ENCODE measurements at regions not wholly inside any gene's neighbourhood (a gene's known extent, or its start where the extent isn't known, plus 50 kb on each side); places are given as distances from the start of the nearest gene placed in this dataset.
A peak's percentile ranks its signal among the peaks of the same experiment; 100 is the strongest.

GRCh38 chr12:98002887-98003493, 512.4 kb upstream of the TMPO start:
- no peak overlapping the region for H3K27ac ChIP-seq (ENCODE audit: low read depth, low read length)
- WGBS (ENCODE audit: insufficient coverage): 5% methylated on average over 7 of the region's 9 CpGs
- DNase-seq (ENCODE audit: low read depth in 4 of 6, low spot score in 6 of 6): peak; percentile 26 to 93 (median 53)
- no peaks in the 10 kb centered on the region for H3K9me3 ChIP-seq (ENCODE audit: control insufficient read depth, insufficient read depth, low read length)
- H3K4me3 ChIP-seq (ENCODE audit: low read depth, low read length): no peak overlapping the region
- H3K36me3 ChIP-seq (ENCODE audit: control insufficient read depth, insufficient read depth, low read length): no peaks in the 10 kb centered on the region
- no peaks in the 10 kb centered on the region for H3K4me1 ChIP-seq (ENCODE audit: control insufficient read depth, insufficient read depth, low read length)
- no peaks in the 10 kb centered on the region for H3K27me3 ChIP-seq (ENCODE audit: control insufficient read depth, insufficient read depth, low read length)

- Histone ChIP-seq H3K27me3 (ENCODE audit: control insufficient read depth, insufficient read depth, low read length) (no peaks in the 10 kb centered on the region), H3K9me3 (ENCODE audit: control insufficient read depth, insufficient read depth, low read length) (no peaks in the 10 kb centered on the region), H3K27ac (ENCODE audit: low read depth, low read length) (no peak overlapping the region), H3K36me3 (ENCODE audit: control insufficient read depth, insufficient read depth, low read length) (no peaks in the 10 kb centered on the region), H3K4me3 (ENCODE audit: low read depth, low read length) (no peak overlapping the region), H3K4me1 (ENCODE audit: control insufficient read depth, insufficient read depth, low read length) (no peaks in the 10 kb centered on the region)
- 90% methylated on average over 1 of the region's 1 CpG for WGBS (ENCODE audit: insufficient coverage)
- DNase-seq (ENCODE audit: low read depth in 4 of 6, low spot score in 6 of 6): no peak
These were observed 507.4 kb upstream of the TMPO start for GRCh38 chr12:98007963-98008362.

GRCh38 chr12:98013560-98013959, 501.8 kb upstream of the TMPO start:
- H3K9me3 ChIP-seq (ENCODE audit: control insufficient read depth, insufficient read depth, low read length): peaks cover 1% of the 10 kb centered on the region
- H3K4me3 ChIP-seq (ENCODE audit: low read depth, low read length): no peak overlapping the region
- H3K27me3 ChIP-seq (ENCODE audit: control insufficient read depth, insufficient read depth, low read length): no peaks in the 10 kb centered on the region
- H3K36me3 ChIP-seq (ENCODE audit: control insufficient read depth, insufficient read depth, low read length): no peaks in the 10 kb centered on the region
- no peak for DNase-seq (ENCODE audit: low read depth in 4 of 6, low spot score in 6 of 6)
- no peak overlapping the region for H3K27ac ChIP-seq (ENCODE audit: low read depth, low read length)
- WGBS (ENCODE audit: insufficient coverage): 86% methylated on average over 4 of the region's 5 CpGs
- no peaks in the 10 kb centered on the region for H3K4me1 ChIP-seq (ENCODE audit: control insufficient read depth, insufficient read depth, low read length)

- Histone ChIP-seq H3K9me3 (ENCODE audit: control insufficient read depth, insufficient read depth, low read length) (peaks cover 1% of the 10 kb centered on the region), H3K4me3 (ENCODE audit: low read depth, low read length) (no peak overlapping the region), H3K27ac (ENCODE audit: low read depth, low read length) (no peak overlapping the region), H3K4me1 (ENCODE audit: control insufficient read depth, insufficient read depth, low read length) (no peaks in the 10 kb centered on the region), H3K36me3 (ENCODE audit: control insufficient read depth, insufficient read depth, low read length) (no peaks in the 10 kb centered on the region), H3K27me3 (ENCODE audit: control insufficient read depth, insufficient read depth, low read length) (no peaks in the 10 kb centered on the region)
- no peak for DNase-seq (ENCODE audit: low read depth in 4 of 6, low spot score in 6 of 6)
These were observed 496.6 kb upstream of the TMPO start for GRCh38 chr12:98018836-98019235.

DNA sequence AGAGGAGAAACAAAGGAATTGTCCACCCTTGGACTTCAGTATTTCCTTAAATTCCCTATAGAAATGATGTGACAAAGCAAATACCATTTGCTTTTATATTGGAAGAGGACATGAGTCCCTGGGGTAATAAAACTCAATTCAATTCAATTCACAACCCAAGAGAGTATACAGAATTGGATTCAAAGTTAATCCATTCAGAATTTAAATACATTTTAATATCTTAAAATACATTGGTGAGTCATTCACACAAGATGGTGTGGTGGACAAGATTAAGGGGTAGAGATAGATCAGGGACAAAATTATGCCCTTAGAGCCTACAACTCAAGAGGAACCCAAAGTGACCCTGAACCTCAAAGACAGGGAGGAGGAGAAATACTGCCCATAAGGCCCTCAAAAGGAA, 495.0 kb upstream of the TMPO start:
- no peak overlapping the region for H3K4me3 ChIP-seq (ENCODE audit: low read depth, low read length)
- H3K27ac ChIP-seq (ENCODE audit: low read depth, low read length): no peak overlapping the region
- no peak for DNase-seq (ENCODE audit: low read depth in 4 of 6, low spot score in 6 of 6)
- no peaks in the 10 kb centered on the region for H3K9me3 ChIP-seq (ENCODE audit: control insufficient read depth, insufficient read depth, low read length)
- H3K4me1 ChIP-seq (ENCODE audit: control insufficient read depth, insufficient read depth, low read length): no peaks in the 10 kb centered on the region
- H3K27me3 ChIP-seq (ENCODE audit: control insufficient read depth, insufficient read depth, low read length): no peaks in the 10 kb centered on the region
- H3K36me3 ChIP-seq (ENCODE audit: control insufficient read depth, insufficient read depth, low read length): no peaks in the 10 kb centered on the region

DNA sequence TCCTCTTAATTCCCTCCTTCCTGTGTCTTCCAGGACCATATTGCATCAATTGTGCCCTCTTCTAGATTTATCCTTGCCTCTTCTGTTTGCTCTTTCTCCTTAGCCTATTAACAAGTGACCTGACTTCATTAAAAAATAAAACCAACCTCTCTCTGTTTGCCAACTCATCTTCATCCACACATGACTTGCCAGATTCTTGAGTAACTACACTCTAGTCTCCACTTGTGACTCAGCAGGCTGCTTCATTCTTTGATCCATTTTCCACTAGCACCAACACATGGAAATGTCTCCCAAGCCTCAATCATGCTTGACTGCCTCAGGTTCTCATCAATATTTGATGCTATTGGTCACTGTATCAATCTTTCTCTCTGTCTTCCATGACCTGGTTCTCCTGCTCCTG, 492.4 kb upstream of the TMPO start:
- H3K27me3 ChIP-seq (ENCODE audit: control insufficient read depth, insufficient read depth, low read length): no peaks in the 10 kb centered on the region
- no peaks in the 10 kb centered on the region for H3K4me1 ChIP-seq (ENCODE audit: control insufficient read depth, insufficient read depth, low read length)
- no peak for DNase-seq (ENCODE audit: low read depth in 4 of 6, low spot score in 6 of 6)
- H3K4me3 ChIP-seq (ENCODE audit: low read depth, low read length): no peak overlapping the region
- no peaks in the 10 kb centered on the region for H3K9me3 ChIP-seq (ENCODE audit: control insufficient read depth, insufficient read depth, low read length)
- no peaks in the 10 kb centered on the region for H3K36me3 ChIP-seq (ENCODE audit: control insufficient read depth, insufficient read depth, low read length)
- no peak overlapping the region for H3K27ac ChIP-seq (ENCODE audit: low read depth, low read length)

DNA sequence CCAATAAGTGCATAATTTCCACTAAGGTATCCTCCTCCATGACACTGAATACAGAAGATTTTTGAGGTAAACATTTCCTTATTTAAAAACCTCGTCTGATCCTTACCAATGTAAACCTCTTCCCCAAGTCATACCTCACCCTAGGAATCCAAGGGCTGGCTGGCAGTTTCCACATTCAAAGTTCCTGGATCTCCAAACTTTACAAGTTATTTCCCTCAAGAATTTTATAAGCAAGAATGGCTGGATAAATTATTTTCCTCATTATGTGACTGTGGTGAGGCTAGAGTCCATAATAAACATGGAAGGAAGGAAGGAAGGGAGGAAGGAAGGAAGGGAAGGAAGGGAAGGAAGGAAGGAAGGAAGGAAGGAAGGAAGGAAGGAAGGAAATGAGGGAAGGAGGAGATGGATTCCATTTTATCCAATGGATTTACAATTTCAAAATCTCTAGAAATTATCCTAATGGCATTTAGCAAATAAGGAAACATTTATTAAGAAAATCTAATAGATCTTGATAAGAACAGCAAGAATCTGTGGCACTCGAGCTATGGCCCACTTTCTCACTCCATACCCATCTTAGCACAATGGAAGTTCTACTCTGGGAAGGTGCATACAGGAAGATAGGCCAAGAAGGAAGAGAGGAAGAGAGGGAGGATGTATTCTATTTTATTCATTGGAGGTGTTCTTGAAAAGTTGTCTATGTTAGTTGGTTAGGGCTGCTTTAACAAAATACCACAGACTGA, 477.8 kb upstream of the TMPO start:
- Histone ChIP-seq H3K27me3 (ENCODE audit: control insufficient read depth, insufficient read depth, low read length) (no peaks in the 10 kb centered on the region), H3K4me3 (ENCODE audit: low read depth, low read length) (no peak overlapping the region), H3K9me3 (ENCODE audit: control insufficient read depth, insufficient read depth, low read length) (no peaks in the 10 kb centered on the region), H3K4me1 (ENCODE audit: control insufficient read depth, insufficient read depth, low read length) (no peaks in the 10 kb centered on the region), H3K27ac (ENCODE audit: low read depth, low read length) (no peak overlapping the region), H3K36me3 (ENCODE audit: control insufficient read depth, insufficient read depth, low read length) (no peaks in the 10 kb centered on the region)
- 86% methylated on average over 1 of the region's 2 CpGs for WGBS (ENCODE audit: insufficient coverage)
- no peak for DNase-seq (ENCODE audit: low read depth in 4 of 6, low spot score in 6 of 6)

GRCh38 chr12:98042668-98043067, 472.7 kb upstream of the TMPO start:
- no peaks in the 10 kb centered on the region for H3K27me3 ChIP-seq (ENCODE audit: control insufficient read depth, insufficient read depth, low read length)
- H3K36me3 ChIP-seq (ENCODE audit: control insufficient read depth, insufficient read depth, low read length): no peaks in the 10 kb centered on the region
- DNase-seq (ENCODE audit: low read depth in 4 of 6, low spot score in 6 of 6): no peak
- H3K9me3 ChIP-seq (ENCODE audit: control insufficient read depth, insufficient read depth, low read length): no peaks in the 10 kb centered on the region
- H3K4me1 ChIP-seq (ENCODE audit: control insufficient read depth, insufficient read depth, low read length): no peaks in the 10 kb centered on the region
- no peak overlapping the region for H3K4me3 ChIP-seq (ENCODE audit: low read depth, low read length)
- no peak overlapping the region for H3K27ac ChIP-seq (ENCODE audit: low read depth, low read length)

GRCh38 chr12:98045395-98045794, 470.0 kb upstream of the TMPO start:
- Histone ChIP-seq H3K27ac (ENCODE audit: low read depth, low read length) (no peak overlapping the region), H3K27me3 (ENCODE audit: control insufficient read depth, insufficient read depth, low read length) (no peaks in the 10 kb centered on the region), H3K36me3 (ENCODE audit: control insufficient read depth, insufficient read depth, low read length) (no peaks in the 10 kb centered on the region), H3K9me3 (ENCODE audit: control insufficient read depth, insufficient read depth, low read length) (no peaks in the 10 kb centered on the region), H3K4me1 (ENCODE audit: control insufficient read depth, insufficient read depth, low read length) (no peaks in the 10 kb centered on the region), H3K4me3 (ENCODE audit: low read depth, low read length) (no peak overlapping the region)
- WGBS (ENCODE audit: insufficient coverage): 61% methylated on average over 3 of the region's 4 CpGs
- DNase-seq (ENCODE audit: low read depth in 4 of 6, low spot score in 6 of 6): no peak

DNA sequence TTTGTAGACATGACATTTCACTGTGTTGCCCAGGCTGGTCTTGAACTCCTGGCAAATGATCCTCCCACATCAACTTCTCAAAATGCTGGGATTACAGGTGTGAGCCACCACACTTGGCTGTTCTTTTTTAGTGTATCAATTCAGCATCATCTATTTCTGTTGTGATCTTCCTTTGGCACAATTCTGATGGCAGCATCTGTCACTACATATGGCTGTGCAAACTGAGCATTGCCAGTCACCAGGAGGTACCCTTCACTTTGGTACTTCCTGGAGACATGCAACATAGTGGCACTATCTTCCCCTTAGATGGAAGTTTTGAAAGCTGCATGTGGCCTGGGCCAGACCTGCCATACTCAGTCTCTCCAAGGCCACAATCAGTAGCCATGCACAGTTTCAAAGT, 467.1 kb upstream of the TMPO start:
- H3K27me3 ChIP-seq (ENCODE audit: control insufficient read depth, insufficient read depth, low read length): no peaks in the 10 kb centered on the region
- H3K36me3 ChIP-seq (ENCODE audit: control insufficient read depth, insufficient read depth, low read length): no peaks in the 10 kb centered on the region
- no peaks in the 10 kb centered on the region for H3K9me3 ChIP-seq (ENCODE audit: control insufficient read depth, insufficient read depth, low read length)
- no peak overlapping the region for H3K27ac ChIP-seq (ENCODE audit: low read depth, low read length)
- peak in 1 of 6 donors; percentile 70 for DNase-seq (ENCODE audit: low read depth in 4 of 6, low spot score in 6 of 6)
- no peak overlapping the region for H3K4me3 ChIP-seq (ENCODE audit: low read depth, low read length)
- no peaks in the 10 kb centered on the region for H3K4me1 ChIP-seq (ENCODE audit: control insufficient read depth, insufficient read depth, low read length)
